22Rv1 (cell line): ENCODE measurements at regions not wholly inside any gene's neighbourhood (a gene's known extent, or its start where the extent isn't known, plus 50 kb on each side); places are given as distances from the start of the nearest gene placed in this dataset.

ENCODE experiments used
- CTCF ChIP-seq: fragments of 450-650 bp; IDR thresholded peaks from 2 replicates; pipeline ENCODE4 v1.5.1; 2017; ENCODE audit warnings: mild to moderate bottlenecking
- ZFX ChIP-seq: fragments of 450-650 bp; IDR thresholded peaks from 2 replicates; pipeline ENCODE4 v1.6.1; 2017; ENCODE audit warnings: antibody characterized with exemption, borderline replicate concordance

GRCh38 chr3:5822843-5823242 lies 635.3 kb downstream of the EDEM1 start:
- no peak for TF ChIP-seq CTCF
- TF ChIP-seq ZFX = no peak
